WTC11 (cell line): ENCODE measurements at regions not wholly inside any gene's neighbourhood (a gene's known extent, or its start where the extent isn't known, plus 50 kb on each side); places are given as distances from the start of the nearest gene placed in this dataset.

Source experiments
- ATAC-seq: fragments of 200-7000 bp; cut with Tn5 transposase; 2 replicates; pipeline ENCODE4 v1.10.0; 2021; ENCODE audit warnings: mild to moderate bottlenecking, moderate library complexity
- CTCF ChIA-PET: fragments of 300-600 bp; sonication (Branson Sonifier 250); formaldehyde crosslinking; loops from one replicate; lab custom pipeline; 2021; ENCODE audit warnings: antibody characterized with exemption; lab: Charles Lee
- POLR2A ChIA-PET: fragments of 350-600 bp; sonication (Branson Sonifier 250); formaldehyde crosslinking; loops from one replicate; lab custom pipeline; 2021; ENCODE audit warnings: antibody characterized with exemption; lab: Charles Lee
- DNase-seq: peaks from one replicate; pipeline ENCODE4 v3.0.0; 2021; ENCODE audit warnings: low spot score
- H3K27ac Mint-ChIP-seq: 2 replicates; pipeline ENCODE4 v1.8.0; 2021; ENCODE audit warnings: mixed read lengths
- H3K27me3 Mint-ChIP-seq: 2 replicates; pipeline ENCODE4 v1.8.0; 2021; ENCODE audit warnings: low read depth, mild to moderate bottlenecking, moderate library complexity, mixed read lengths
- H3K36me3 Mint-ChIP-seq: 2 replicates; pipeline ENCODE4 v1.8.0; 2021; ENCODE audit warnings: mixed read lengths
- H3K4me1 Mint-ChIP-seq: 2 replicates; pipeline ENCODE4 v1.8.0; 2022; ENCODE audit warnings: mixed read lengths
- H3K4me3 Mint-ChIP-seq: 2 replicates; pipeline ENCODE4 v1.8.0; 2021; ENCODE audit warnings: mild to moderate bottlenecking, moderate library complexity, mixed read lengths
- H3K9me3 Mint-ChIP-seq: 2 replicates; pipeline ENCODE4 v1.8.0; 2021; ENCODE audit warnings: mixed read lengths
- E2F5 ChIP-seq: sonication (generic); formaldehyde crosslinking; IDR thresholded peaks from 2 replicates; pipeline ENCODE4 v1.8.1; 2022; ENCODE audit warnings: mild to moderate bottlenecking, moderate library complexity, missing genetic modification reagents
- ELF4 ChIP-seq: sonication (generic); formaldehyde crosslinking; IDR thresholded peaks from 2 replicates; pipeline ENCODE4 v1.8.1; 2022; ENCODE audit warnings: low read depth, mild to moderate bottlenecking, moderate library complexity, missing genetic modification reagents
- EMX1 ChIP-seq: fragments of 250-450 bp; sonication (Bioruptor Pico); IDR thresholded peaks from 2 replicates; pipeline ENCODE4 v1.8.0; 2021; ENCODE audit warnings: mild to moderate bottlenecking
- GRHL2 ChIP-seq: fragments of 250-450 bp; sonication (Bioruptor Pico); IDR thresholded peaks from 2 replicates; pipeline ENCODE4 v1.8.0; 2022; ENCODE audit warnings: mild to moderate bottlenecking, moderate library complexity; ENCODE audit not compliant: insufficient replicate concordance, severe bottlenecking
- HMGA2 ChIP-seq: fragments of 250-450 bp; sonication (Bioruptor Pico); IDR thresholded peaks from 2 replicates; pipeline ENCODE4 v1.4.0; 2021; ENCODE audit warnings: mild to moderate bottlenecking, moderate library complexity
- IRF2 ChIP-seq: sonication (generic); formaldehyde crosslinking; IDR thresholded peaks from 2 replicates; pipeline ENCODE4 v1.8.0; 2022; ENCODE audit warnings: low read depth, missing genetic modification reagents, borderline replicate concordance
- MYBL2 ChIP-seq: sonication (generic); formaldehyde crosslinking; IDR thresholded peaks from 2 replicates; pipeline ENCODE4 v1.8.1; 2023; ENCODE audit warnings: mild to moderate bottlenecking, moderate library complexity, missing genetic modification reagents
- NR2C2 ChIP-seq: sonication (generic); formaldehyde crosslinking; IDR thresholded peaks from 2 replicates; pipeline ENCODE4 v1.8.0; 2022; ENCODE audit warnings: mild to moderate bottlenecking, missing genetic modification reagents
- TCF7 ChIP-seq: sonication (generic); formaldehyde crosslinking; IDR thresholded peaks from 2 replicates; pipeline ENCODE4 v1.8.0; 2022; ENCODE audit warnings: mild to moderate bottlenecking, low read depth, missing genetic modification reagents, moderate library complexity
- ZBTB21 ChIP-seq: sonication (generic); formaldehyde crosslinking; IDR thresholded peaks from 2 replicates; pipeline ENCODE4 v1.8.1; 2023; ENCODE audit warnings: mild to moderate bottlenecking, missing genetic modification reagents, borderline replicate concordance
- ZNF121 ChIP-seq: sonication (generic); formaldehyde crosslinking; IDR thresholded peaks from 2 replicates; pipeline ENCODE4 v1.8.0; 2023; ENCODE audit warnings: missing genetic modification reagents
- ZNF396 ChIP-seq: fragments of 250-450 bp; sonication (Bioruptor Pico); IDR thresholded peaks from 2 replicates; pipeline ENCODE4 v1.8.0; 2021; ENCODE audit warnings: mild to moderate bottlenecking, moderate library complexity, borderline replicate concordance
- TF ChIP-seq, protein P1 (sequence below): sonication (generic); formaldehyde crosslinking; IDR thresholded peaks from 2 replicates; pipeline ENCODE4 v1.8.1; 2022; ENCODE audit warnings: low read depth, missing genetic modification reagents, borderline replicate concordance
- TF ChIP-seq, protein P2 (sequence below): sonication (generic); formaldehyde crosslinking; IDR thresholded peaks from 2 replicates; pipeline ENCODE4 v1.8.1; 2023; ENCODE audit warnings: mild to moderate bottlenecking, missing genetic modification reagents
- TF ChIP-seq, protein P3 (sequence below): sonication (generic); formaldehyde crosslinking; IDR thresholded peaks from 2 replicates; pipeline ENCODE4 v1.8.1; 2023; ENCODE audit warnings: mild to moderate bottlenecking, missing genetic modification reagents, moderate library complexity
- TF ChIP-seq, protein P4 (sequence below): sonication (generic); formaldehyde crosslinking; IDR thresholded peaks from 2 replicates; pipeline ENCODE4 v1.8.0; 2023; ENCODE audit warnings: missing genetic modification reagents
- TF ChIP-seq, protein P5 (sequence below): sonication (generic); formaldehyde crosslinking; IDR thresholded peaks from 2 replicates; pipeline ENCODE4 v1.8.1; 2023; ENCODE audit warnings: mild to moderate bottlenecking, missing genetic modification reagents, borderline replicate concordance

GRCh38 chr10:21304608-21305007 is 220.9 kb downstream of the SKIDA1 start:
- ATAC-seq (no peak), DNase-seq (no peak)
- H3K27me3 Mint-ChIP-seq = no peaks in the 10 kb centered on the region
- CTCF ChIA-PET = no interaction called here
- H3K4me1 Mint-ChIP-seq = peaks cover 28% of the 10 kb centered on the region
- peak; percentile 61; the same call in 1 of the 2 replicates for TF ChIP-seq ZNF121 (CRISPR knock-in tag)
- TF ChIP-seq ZBTB21 (CRISPR knock-in tag) = no peak
- no peak for TF ChIP-seq ELF4 (CRISPR knock-in tag)
- no peak for TF ChIP-seq HMGA2 (CRISPR knock-in tag)
- no peaks in the 10 kb centered on the region for H3K9me3 Mint-ChIP-seq
- no peaks in the 10 kb centered on the region for H3K36me3 Mint-ChIP-seq
- peak overlapping the region; percentile 20; the same call in 1 of the 2 replicates for H3K27ac Mint-ChIP-seq
- POLR2A ChIA-PET = no interaction called here
- H3K4me3 Mint-ChIP-seq = no peak overlapping the region

GRCh38 chr10:21304198-21304597 is 221.3 kb downstream of the SKIDA1 start:
- Mint-ChIP-seq H3K27ac (peak overlapping the region; percentile 20), H3K36me3 (no peaks in the 10 kb centered on the region), H3K9me3 (no peaks in the 10 kb centered on the region), H3K4me3 (no peak overlapping the region), H3K27me3 (no peaks in the 10 kb centered on the region), H3K4me1 (peaks cover 28% of the 10 kb centered on the region)
- DNase-seq (no peak), ATAC-seq (no peak)
- ChIA-PET POLR2A (no interaction called here), CTCF (no interaction called here)
- TF ChIP-seq EMX1 (CRISPR knock-in tag) = no peak
- no peak for TF ChIP-seq E2F5 (CRISPR knock-in tag)
- TF ChIP-seq, protein P1, sequence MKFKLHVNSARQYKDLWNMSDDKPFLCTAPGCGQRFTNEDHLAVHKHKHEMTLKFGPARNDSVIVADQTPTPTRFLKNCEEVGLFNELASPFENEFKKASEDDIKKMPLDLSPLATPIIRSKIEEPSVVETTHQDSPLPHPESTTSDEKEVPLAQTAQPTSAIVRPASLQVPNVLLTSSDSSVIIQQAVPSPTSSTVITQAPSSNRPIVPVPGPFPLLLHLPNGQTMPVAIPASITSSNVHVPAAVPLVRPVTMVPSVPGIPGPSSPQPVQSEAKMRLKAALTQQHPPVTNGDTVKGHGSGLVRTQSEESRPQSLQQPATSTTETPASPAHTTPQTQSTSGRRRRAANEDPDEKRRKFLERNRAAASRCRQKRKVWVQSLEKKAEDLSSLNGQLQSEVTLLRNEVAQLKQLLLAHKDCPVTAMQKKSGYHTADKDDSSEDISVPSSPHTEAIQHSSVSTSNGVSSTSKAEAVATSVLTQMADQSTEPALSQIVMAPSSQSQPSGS (CRISPR knock-in tag) = no peak
- TF ChIP-seq, protein P2, sequence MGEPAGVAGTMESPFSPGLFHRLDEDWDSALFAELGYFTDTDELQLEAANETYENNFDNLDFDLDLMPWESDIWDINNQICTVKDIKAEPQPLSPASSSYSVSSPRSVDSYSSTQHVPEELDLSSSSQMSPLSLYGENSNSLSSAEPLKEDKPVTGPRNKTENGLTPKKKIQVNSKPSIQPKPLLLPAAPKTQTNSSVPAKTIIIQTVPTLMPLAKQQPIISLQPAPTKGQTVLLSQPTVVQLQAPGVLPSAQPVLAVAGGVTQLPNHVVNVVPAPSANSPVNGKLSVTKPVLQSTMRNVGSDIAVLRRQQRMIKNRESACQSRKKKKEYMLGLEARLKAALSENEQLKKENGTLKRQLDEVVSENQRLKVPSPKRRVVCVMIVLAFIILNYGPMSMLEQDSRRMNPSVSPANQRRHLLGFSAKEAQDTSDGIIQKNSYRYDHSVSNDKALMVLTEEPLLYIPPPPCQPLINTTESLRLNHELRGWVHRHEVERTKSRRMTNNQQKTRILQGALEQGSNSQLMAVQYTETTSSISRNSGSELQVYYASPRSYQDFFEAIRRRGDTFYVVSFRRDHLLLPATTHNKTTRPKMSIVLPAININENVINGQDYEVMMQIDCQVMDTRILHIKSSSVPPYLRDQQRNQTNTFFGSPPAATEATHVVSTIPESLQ (CRISPR knock-in tag) = no peak
- TF ChIP-seq ZNF396 (CRISPR knock-in tag) = no peak
- TF ChIP-seq IRF2 (CRISPR knock-in tag) = no peak
- TF ChIP-seq, protein P3, sequence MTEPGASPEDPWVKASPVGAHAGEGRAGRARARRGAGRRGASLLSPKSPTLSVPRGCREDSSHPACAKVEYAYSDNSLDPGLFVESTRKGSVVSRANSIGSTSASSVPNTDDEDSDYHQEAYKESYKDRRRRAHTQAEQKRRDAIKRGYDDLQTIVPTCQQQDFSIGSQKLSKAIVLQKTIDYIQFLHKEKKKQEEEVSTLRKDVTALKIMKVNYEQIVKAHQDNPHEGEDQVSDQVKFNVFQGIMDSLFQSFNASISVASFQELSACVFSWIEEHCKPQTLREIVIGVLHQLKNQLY (CRISPR knock-in tag) = no peak
- TF ChIP-seq, protein P4, sequence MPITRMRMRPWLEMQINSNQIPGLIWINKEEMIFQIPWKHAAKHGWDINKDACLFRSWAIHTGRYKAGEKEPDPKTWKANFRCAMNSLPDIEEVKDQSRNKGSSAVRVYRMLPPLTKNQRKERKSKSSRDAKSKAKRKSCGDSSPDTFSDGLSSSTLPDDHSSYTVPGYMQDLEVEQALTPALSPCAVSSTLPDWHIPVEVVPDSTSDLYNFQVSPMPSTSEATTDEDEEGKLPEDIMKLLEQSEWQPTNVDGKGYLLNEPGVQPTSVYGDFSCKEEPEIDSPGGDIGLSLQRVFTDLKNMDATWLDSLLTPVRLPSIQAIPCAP = no peak
- no peak for TF ChIP-seq NR2C2 (CRISPR knock-in tag)
- TF ChIP-seq, protein P5, sequence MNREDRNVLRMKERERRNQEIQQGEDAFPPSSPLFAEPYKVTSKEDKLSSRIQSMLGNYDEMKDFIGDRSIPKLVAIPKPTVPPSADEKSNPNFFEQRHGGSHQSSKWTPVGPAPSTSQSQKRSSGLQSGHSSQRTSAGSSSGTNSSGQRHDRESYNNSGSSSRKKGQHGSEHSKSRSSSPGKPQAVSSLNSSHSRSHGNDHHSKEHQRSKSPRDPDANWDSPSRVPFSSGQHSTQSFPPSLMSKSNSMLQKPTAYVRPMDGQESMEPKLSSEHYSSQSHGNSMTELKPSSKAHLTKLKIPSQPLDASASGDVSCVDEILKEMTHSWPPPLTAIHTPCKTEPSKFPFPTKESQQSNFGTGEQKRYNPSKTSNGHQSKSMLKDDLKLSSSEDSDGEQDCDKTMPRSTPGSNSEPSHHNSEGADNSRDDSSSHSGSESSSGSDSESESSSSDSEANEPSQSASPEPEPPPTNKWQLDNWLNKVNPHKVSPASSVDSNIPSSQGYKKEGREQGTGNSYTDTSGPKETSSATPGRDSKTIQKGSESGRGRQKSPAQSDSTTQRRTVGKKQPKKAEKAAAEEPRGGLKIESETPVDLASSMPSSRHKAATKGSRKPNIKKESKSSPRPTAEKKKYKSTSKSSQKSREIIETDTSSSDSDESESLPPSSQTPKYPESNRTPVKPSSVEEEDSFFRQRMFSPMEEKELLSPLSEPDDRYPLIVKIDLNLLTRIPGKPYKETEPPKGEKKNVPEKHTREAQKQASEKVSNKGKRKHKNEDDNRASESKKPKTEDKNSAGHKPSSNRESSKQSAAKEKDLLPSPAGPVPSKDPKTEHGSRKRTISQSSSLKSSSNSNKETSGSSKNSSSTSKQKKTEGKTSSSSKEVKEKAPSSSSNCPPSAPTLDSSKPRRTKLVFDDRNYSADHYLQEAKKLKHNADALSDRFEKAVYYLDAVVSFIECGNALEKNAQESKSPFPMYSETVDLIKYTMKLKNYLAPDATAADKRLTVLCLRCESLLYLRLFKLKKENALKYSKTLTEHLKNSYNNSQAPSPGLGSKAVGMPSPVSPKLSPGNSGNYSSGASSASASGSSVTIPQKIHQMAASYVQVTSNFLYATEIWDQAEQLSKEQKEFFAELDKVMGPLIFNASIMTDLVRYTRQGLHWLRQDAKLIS (CRISPR knock-in tag) = no peak
- no peak for TF ChIP-seq GRHL2 (CRISPR knock-in tag)
- no peak for TF ChIP-seq TCF7 (CRISPR knock-in tag)
- no peak for TF ChIP-seq MYBL2 (CRISPR knock-in tag)
